ENCODE measurements at regions not wholly inside any gene's neighbourhood (a gene's known extent, or its start where the extent isn't known, plus 50 kb on each side); places are given as distances from the start of the nearest gene placed in this dataset.
"Not testable (repeated sequence)": the region's sequence is repeated elsewhere in the genome, so short reads cannot be mapped to it uniquely, and the experiment has no call there.

GRCh38 chr14:71416392-71416791 lies 509.1 kb downstream of the PCNX1 start:
- Histone ChIP-seq H3K4me3 (ENCODE audit: low read length) (no peak overlapping the region), H3K4me1 (ENCODE audit: control insufficient read depth, insufficient read depth, low read length) (peaks cover 18% of the 10 kb centered on the region), H3K9ac (ENCODE audit: low read length) (no peak overlapping the region), H3K27me3 (replicated peaks; ENCODE audit: control insufficient read depth, insufficient read depth, low read length) (no peaks in the 10 kb centered on the region), H3K36me3 (ENCODE audit: control insufficient read depth, insufficient read depth, low read length, severe bottlenecking) (no peaks in the 10 kb centered on the region), H3K9me3 (ENCODE audit: control insufficient read depth, low read length) (no peaks in the 10 kb centered on the region)
- no peak for DNase-seq (ENCODE audit: low read depth)

- H3K9ac ChIP-seq (ENCODE audit: low read length) = no peak overlapping the region
- DNase-seq (ENCODE audit: low read depth) = no peak
- H3K36me3 ChIP-seq (ENCODE audit: control insufficient read depth, insufficient read depth, low read length, severe bottlenecking) = no peaks in the 10 kb centered on the region
- H3K4me3 ChIP-seq (ENCODE audit: low read length) = no peak overlapping the region
- H3K27me3 ChIP-seq (replicated peaks; ENCODE audit: control insufficient read depth, insufficient read depth, low read length) = no peaks in the 10 kb centered on the region
- no peaks in the 10 kb centered on the region for H3K9me3 ChIP-seq (ENCODE audit: control insufficient read depth, low read length)
- peaks cover 14% of the 10 kb centered on the region for H3K4me1 ChIP-seq (ENCODE audit: control insufficient read depth, insufficient read depth, low read length)
These were observed 511.4 kb downstream of the PCNX1 start for GRCh38 chr14:71418532-71419245.

GRCh38 chr14:71423481-71423880 lies 508.7 kb upstream of the RGS6 start:
- Histone ChIP-seq H3K9me3 (ENCODE audit: control insufficient read depth, low read length) (peaks cover 32% of the 10 kb centered on the region), H3K27me3 (replicated peaks; ENCODE audit: control insufficient read depth, insufficient read depth, low read length) (no peaks in the 10 kb centered on the region), H3K9ac (ENCODE audit: low read length) (no peak overlapping the region), H3K4me1 (ENCODE audit: control insufficient read depth, insufficient read depth, low read length) (no peaks in the 10 kb centered on the region), H3K36me3 (ENCODE audit: control insufficient read depth, insufficient read depth, low read length, severe bottlenecking) (no peaks in the 10 kb centered on the region), H3K4me3 (ENCODE audit: low read length) (no peak overlapping the region)
- DNase-seq (ENCODE audit: low read depth) = no peak

GRCh38 chr14:71424941-71425340 lies 507.3 kb upstream of the RGS6 start:
- H3K9ac ChIP-seq (ENCODE audit: low read length) = no peak overlapping the region
- H3K27me3 ChIP-seq (replicated peaks; ENCODE audit: control insufficient read depth, insufficient read depth, low read length) = no peaks in the 10 kb centered on the region
- H3K4me1 ChIP-seq (ENCODE audit: control insufficient read depth, insufficient read depth, low read length) = no peaks in the 10 kb centered on the region
- DNase-seq (ENCODE audit: low read depth) = no peak
- no peak overlapping the region for H3K4me3 ChIP-seq (ENCODE audit: low read length)
- peaks cover 32% of the 10 kb centered on the region for H3K9me3 ChIP-seq (ENCODE audit: control insufficient read depth, low read length)
- no peaks in the 10 kb centered on the region for H3K36me3 ChIP-seq (ENCODE audit: control insufficient read depth, insufficient read depth, low read length, severe bottlenecking)

- H3K9me3 ChIP-seq (ENCODE audit: control insufficient read depth, low read length) = peaks cover 32% of the 10 kb centered on the region
- DNase-seq (ENCODE audit: low read depth) = no peak
- no peak overlapping the region for H3K4me3 ChIP-seq (ENCODE audit: low read length)
- H3K9ac ChIP-seq (ENCODE audit: low read length) = no peak overlapping the region
- no peaks in the 10 kb centered on the region for H3K27me3 ChIP-seq (replicated peaks; ENCODE audit: control insufficient read depth, insufficient read depth, low read length)
- no peaks in the 10 kb centered on the region for H3K36me3 ChIP-seq (ENCODE audit: control insufficient read depth, insufficient read depth, low read length, severe bottlenecking)
- no peaks in the 10 kb centered on the region for H3K4me1 ChIP-seq (ENCODE audit: control insufficient read depth, insufficient read depth, low read length)
These were observed 506.2 kb upstream of the RGS6 start for GRCh38 chr14:71426001-71426400.

GRCh38 chr14:71429902-71430301 lies 502.3 kb upstream of the RGS6 start:
- Histone ChIP-seq H3K9me3 (ENCODE audit: control insufficient read depth, low read length) (peaks cover 26% of the 10 kb centered on the region), H3K27me3 (replicated peaks; ENCODE audit: control insufficient read depth, insufficient read depth, low read length) (no peaks in the 10 kb centered on the region), H3K4me3 (ENCODE audit: low read length) (no peak overlapping the region), H3K36me3 (ENCODE audit: control insufficient read depth, insufficient read depth, low read length, severe bottlenecking) (no peaks in the 10 kb centered on the region), H3K4me1 (ENCODE audit: control insufficient read depth, insufficient read depth, low read length) (no peaks in the 10 kb centered on the region), H3K9ac (ENCODE audit: low read length) (no peak overlapping the region)
- DNase-seq (ENCODE audit: low read depth) = no peak

- DNase-seq (ENCODE audit: low read depth) = no peak
- H3K27me3 ChIP-seq (replicated peaks; ENCODE audit: control insufficient read depth, insufficient read depth, low read length) = no peaks in the 10 kb centered on the region
- no peaks in the 10 kb centered on the region for H3K4me1 ChIP-seq (ENCODE audit: control insufficient read depth, insufficient read depth, low read length)
- H3K9me3 ChIP-seq (ENCODE audit: control insufficient read depth, low read length) = peaks cover 23% of the 10 kb centered on the region
- H3K36me3 ChIP-seq (ENCODE audit: control insufficient read depth, insufficient read depth, low read length, severe bottlenecking) = no peaks in the 10 kb centered on the region
- H3K4me3 ChIP-seq (ENCODE audit: low read length) = no peak overlapping the region
- H3K9ac ChIP-seq (ENCODE audit: low read length) = no peak overlapping the region
These were observed 501.9 kb upstream of the RGS6 start for GRCh38 chr14:71430321-71430677.

- Histone ChIP-seq H3K27me3 (replicated peaks; ENCODE audit: control insufficient read depth, insufficient read depth, low read length) (no peaks in the 10 kb centered on the region), H3K9ac (ENCODE audit: low read length) (no peak overlapping the region), H3K4me1 (ENCODE audit: control insufficient read depth, insufficient read depth, low read length) (no peaks in the 10 kb centered on the region), H3K36me3 (ENCODE audit: control insufficient read depth, insufficient read depth, low read length, severe bottlenecking) (no peaks in the 10 kb centered on the region), H3K4me3 (ENCODE audit: low read length) (no peak overlapping the region), H3K9me3 (ENCODE audit: control insufficient read depth, low read length) (peaks cover 18% of the 10 kb centered on the region)
- DNase-seq (ENCODE audit: low read depth) = no peak
These were observed 501.4 kb upstream of the RGS6 start for GRCh38 chr14:71430678-71431376.

GRCh38 chr14:71432334-71433110 lies 499.7 kb upstream of the RGS6 start:
- H3K36me3 ChIP-seq (ENCODE audit: control insufficient read depth, insufficient read depth, low read length, severe bottlenecking) = no peaks in the 10 kb centered on the region
- no peak overlapping the region for H3K4me3 ChIP-seq (ENCODE audit: low read length)
- H3K27me3 ChIP-seq (replicated peaks; ENCODE audit: control insufficient read depth, insufficient read depth, low read length) = no peaks in the 10 kb centered on the region
- DNase-seq (ENCODE audit: low read depth) = no peak
- peaks cover under 1% of the 10 kb centered on the region for H3K9me3 ChIP-seq (ENCODE audit: control insufficient read depth, low read length)
- H3K9ac ChIP-seq (ENCODE audit: low read length) = no peak overlapping the region
- H3K4me1 ChIP-seq (ENCODE audit: control insufficient read depth, insufficient read depth, low read length) = no peaks in the 10 kb centered on the region

GRCh38 chr14:71433303-71433702 lies 498.9 kb upstream of the RGS6 start:
- H3K9me3 ChIP-seq (ENCODE audit: control insufficient read depth, low read length) = no peaks in the 10 kb centered on the region
- no peaks in the 10 kb centered on the region for H3K4me1 ChIP-seq (ENCODE audit: control insufficient read depth, insufficient read depth, low read length)
- no peaks in the 10 kb centered on the region for H3K27me3 ChIP-seq (replicated peaks; ENCODE audit: control insufficient read depth, insufficient read depth, low read length)
- no peak for DNase-seq (ENCODE audit: low read depth)
- H3K4me3 ChIP-seq (ENCODE audit: low read length) = no peak overlapping the region
- no peak overlapping the region for H3K9ac ChIP-seq (ENCODE audit: low read length)
- H3K36me3 ChIP-seq (ENCODE audit: control insufficient read depth, insufficient read depth, low read length, severe bottlenecking) = no peaks in the 10 kb centered on the region

GRCh38 chr14:71435641-71436040 lies 496.6 kb upstream of the RGS6 start:
- H3K36me3 ChIP-seq (ENCODE audit: control insufficient read depth, insufficient read depth, low read length, severe bottlenecking); H3K4me3 ChIP-seq (ENCODE audit: low read length); H3K9ac ChIP-seq (ENCODE audit: low read length); H3K9me3 ChIP-seq (ENCODE audit: control insufficient read depth, low read length); H3K27me3 ChIP-seq (replicated peaks; ENCODE audit: control insufficient read depth, insufficient read depth, low read length); DNase-seq (ENCODE audit: low read depth): not testable (repeated sequence)
- peaks cover 23% of the 10 kb centered on the region for H3K4me1 ChIP-seq (ENCODE audit: control insufficient read depth, insufficient read depth, low read length)
